HuH-7.5 (cell line): ENCODE measurements at regions not wholly inside any gene's neighbourhood (a gene's known extent, or its start where the extent isn't known, plus 50 kb on each side); places are given as distances from the start of the nearest gene placed in this dataset.
"Not testable (repeated sequence)": the region's sequence is repeated elsewhere in the genome, so short reads cannot be mapped to it uniquely, and the experiment has no call there.

Source experiments
- DNase-seq: peaks from one replicate; pipeline ENCODE4 v3.0.0; 2011; ENCODE audit warnings: low spot score

- DNase-seq, result no peak
These were observed 123.8 kb upstream of the VLDLR start for GRCh38 chr9:2497666-2498400.

- no peak for DNase-seq
These were observed 119.4 kb upstream of the VLDLR start for GRCh38 chr9:2502210-2502609.

GRCh38 chr9:2502760-2503159, 118.8 kb upstream of the VLDLR start:
- DNase-seq, result no peak

GRCh38 chr9:2506321-2506720, 115.3 kb upstream of the VLDLR start:
- DNase-seq, result no peak

GRCh38 chr9:2523591-2523990, 98.0 kb upstream of the VLDLR start:
- no peak for DNase-seq

GRCh38 chr9:2524601-2525000, 97.0 kb upstream of the VLDLR start:
- DNase-seq, result no peak

- no peak for DNase-seq
These were observed 96.4 kb upstream of the VLDLR start for GRCh38 chr9:2525147-2525546.

GRCh38 chr9:2526071-2526828, 95.3 kb upstream of the VLDLR start:
- DNase-seq, result no peak

GRCh38 chr9:2531481-2531880, 90.1 kb upstream of the VLDLR start:
- no peak for DNase-seq

- no peak for DNase-seq
These were observed 85.1 kb upstream of the VLDLR start for GRCh38 chr9:2536511-2536910.

GRCh38 chr9:2545881-2546490, 75.6 kb upstream of the VLDLR start:
- no peak for DNase-seq

- not testable (repeated sequence) for DNase-seq
These were observed 65.5 kb upstream of the VLDLR start for GRCh38 chr9:2555899-2556600.

- DNase-seq, result no peak
These were observed 63.9 kb upstream of the VLDLR start for GRCh38 chr9:2557693-2558092.

- no peak for DNase-seq
These were observed 62.1 kb upstream of the VLDLR start for GRCh38 chr9:2559192-2560152.

GRCh38 chr9:2560180-2560579, 61.4 kb upstream of the VLDLR start:
- no peak for DNase-seq

GRCh38 chr9:2565676-2566340, 55.8 kb upstream of the VLDLR start:
- DNase-seq, result no peak

- no peak for DNase-seq
These were observed 53.7 kb upstream of the VLDLR start for GRCh38 chr9:2567922-2568321.

GRCh38 chr9:2568689-2569088, 52.9 kb upstream of the VLDLR start:
- DNase-seq, result no peak

- no peak for DNase-seq
These were observed 50.7 kb upstream of the VLDLR start for GRCh38 chr9:2570615-2571479.
